ENCODE measurements at regions not wholly inside any gene's neighbourhood (a gene's known extent, or its start where the extent isn't known, plus 50 kb on each side); places are given as distances from the start of the nearest gene placed in this dataset.

DNA sequence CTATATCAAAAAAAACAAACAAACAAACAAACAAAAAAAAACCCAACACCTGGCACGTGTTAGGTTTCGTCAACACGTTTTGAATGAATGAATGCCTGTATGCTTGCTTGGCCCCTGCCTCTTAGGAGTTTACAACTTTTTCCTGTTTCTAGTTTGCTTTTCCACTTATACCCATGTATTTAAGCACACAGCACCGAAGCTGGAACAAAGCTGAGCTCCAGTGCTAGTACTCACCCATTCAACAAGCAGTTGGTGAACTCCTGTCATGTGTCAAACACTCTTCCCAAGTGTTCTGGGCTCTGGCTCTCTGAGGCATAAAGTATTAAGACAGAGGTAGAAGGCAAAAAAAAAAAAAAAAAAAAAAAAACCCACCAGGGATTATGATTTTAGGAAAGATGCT, 599.3 kb downstream of the BUD13 start:
- H3K4me1 ChIP-seq (ENCODE audit: control insufficient read depth, insufficient read depth, low read length) = peaks cover 4% of the 10 kb centered on the region
- no peak overlapping the region for H3K4me3 ChIP-seq (ENCODE audit: low read length in 2 of 2)
- H3K9ac ChIP-seq (ENCODE audit: low read length in 2 of 2) = no peak overlapping the region
- peaks cover 0 to 3% of the 10 kb centered on the region in 2 donors for H3K27me3 ChIP-seq (ENCODE audit: control insufficient read depth in 1 of 2, insufficient read depth in 2 of 2, low read length in 2 of 2)
- no peaks in the 10 kb centered on the region for H3K9me3 ChIP-seq (ENCODE audit: control insufficient read depth in 2 of 2, low read length in 2 of 2)
- no peaks in the 10 kb centered on the region for H3K36me3 ChIP-seq (ENCODE audit: control insufficient read depth in 2 of 2, insufficient read depth in 2 of 2, low read length in 2 of 2)
- H3K27ac ChIP-seq (ENCODE audit: low read length) = no peak overlapping the region

DNA sequence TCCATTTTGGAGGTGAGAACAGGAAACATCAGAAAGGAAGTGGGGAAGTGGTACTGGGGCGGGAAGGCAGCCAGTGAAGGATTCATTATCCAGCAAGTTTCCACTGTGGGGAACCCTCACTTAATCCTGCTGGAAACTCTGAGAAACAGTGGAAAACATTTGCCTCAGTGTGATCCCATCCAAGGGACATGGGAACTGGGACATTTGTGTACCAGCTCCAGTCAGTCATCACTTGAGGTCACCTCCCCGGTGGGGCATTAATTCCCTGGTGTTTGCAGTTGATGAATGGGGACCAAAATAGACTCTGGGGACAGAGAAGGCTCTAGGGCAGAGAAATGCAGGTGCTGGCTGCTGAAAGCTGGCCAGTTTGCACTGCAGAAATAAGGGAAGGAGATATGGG, 599.9 kb downstream of the BUD13 start:
- no peak overlapping the region for H3K27ac ChIP-seq (ENCODE audit: low read length)
- H3K9ac ChIP-seq (ENCODE audit: low read length in 2 of 2) = no peak overlapping the region
- H3K27me3 ChIP-seq (ENCODE audit: control insufficient read depth in 1 of 2, insufficient read depth in 2 of 2, low read length in 2 of 2) = peaks cover 0 to 3% of the 10 kb centered on the region in 2 donors
- no peaks in the 10 kb centered on the region for H3K36me3 ChIP-seq (ENCODE audit: control insufficient read depth in 2 of 2, insufficient read depth in 2 of 2, low read length in 2 of 2)
- no peaks in the 10 kb centered on the region for H3K9me3 ChIP-seq (ENCODE audit: control insufficient read depth in 2 of 2, low read length in 2 of 2)
- peaks cover 4% of the 10 kb centered on the region for H3K4me1 ChIP-seq (ENCODE audit: control insufficient read depth, insufficient read depth, low read length)
- H3K4me3 ChIP-seq (ENCODE audit: low read length in 2 of 2) = no peak overlapping the region

DNA sequence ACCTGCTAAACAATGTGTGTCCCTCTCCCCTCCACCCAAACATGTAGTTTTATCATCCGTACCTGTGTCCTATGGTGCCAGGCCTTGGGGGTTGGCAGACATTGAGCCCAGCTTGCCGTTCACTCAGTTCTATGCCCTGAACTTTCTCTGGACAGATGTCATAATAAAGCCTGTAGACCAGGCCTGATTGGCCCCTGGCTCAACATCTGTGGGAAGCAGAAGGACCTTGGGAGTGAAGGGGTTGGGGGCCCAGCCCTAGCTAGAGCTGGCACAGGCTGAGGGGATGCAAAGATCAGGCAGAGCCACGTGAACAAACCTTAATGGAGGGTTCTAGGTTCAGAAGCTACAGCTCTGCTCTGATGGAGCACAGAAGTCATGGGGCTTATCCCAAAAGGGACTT, 600.6 kb downstream of the BUD13 start:
- Histone ChIP-seq H3K9me3 (ENCODE audit: control insufficient read depth in 2 of 2, low read length in 2 of 2) (no peaks in the 10 kb centered on the region), H3K4me3 (ENCODE audit: low read length in 2 of 2) (no peak overlapping the region), H3K36me3 (ENCODE audit: control insufficient read depth in 2 of 2, insufficient read depth in 2 of 2, low read length in 2 of 2) (no peaks in the 10 kb centered on the region), H3K9ac (ENCODE audit: low read length in 2 of 2) (no peak overlapping the region), H3K27ac (ENCODE audit: low read length) (no peak overlapping the region), H3K27me3 (ENCODE audit: control insufficient read depth in 1 of 2, insufficient read depth in 2 of 2, low read length in 2 of 2) (peaks cover 0 to 3% of the 10 kb centered on the region in 2 donors), H3K4me1 (ENCODE audit: control insufficient read depth, insufficient read depth, low read length) (peaks cover 4% of the 10 kb centered on the region)

DNA sequence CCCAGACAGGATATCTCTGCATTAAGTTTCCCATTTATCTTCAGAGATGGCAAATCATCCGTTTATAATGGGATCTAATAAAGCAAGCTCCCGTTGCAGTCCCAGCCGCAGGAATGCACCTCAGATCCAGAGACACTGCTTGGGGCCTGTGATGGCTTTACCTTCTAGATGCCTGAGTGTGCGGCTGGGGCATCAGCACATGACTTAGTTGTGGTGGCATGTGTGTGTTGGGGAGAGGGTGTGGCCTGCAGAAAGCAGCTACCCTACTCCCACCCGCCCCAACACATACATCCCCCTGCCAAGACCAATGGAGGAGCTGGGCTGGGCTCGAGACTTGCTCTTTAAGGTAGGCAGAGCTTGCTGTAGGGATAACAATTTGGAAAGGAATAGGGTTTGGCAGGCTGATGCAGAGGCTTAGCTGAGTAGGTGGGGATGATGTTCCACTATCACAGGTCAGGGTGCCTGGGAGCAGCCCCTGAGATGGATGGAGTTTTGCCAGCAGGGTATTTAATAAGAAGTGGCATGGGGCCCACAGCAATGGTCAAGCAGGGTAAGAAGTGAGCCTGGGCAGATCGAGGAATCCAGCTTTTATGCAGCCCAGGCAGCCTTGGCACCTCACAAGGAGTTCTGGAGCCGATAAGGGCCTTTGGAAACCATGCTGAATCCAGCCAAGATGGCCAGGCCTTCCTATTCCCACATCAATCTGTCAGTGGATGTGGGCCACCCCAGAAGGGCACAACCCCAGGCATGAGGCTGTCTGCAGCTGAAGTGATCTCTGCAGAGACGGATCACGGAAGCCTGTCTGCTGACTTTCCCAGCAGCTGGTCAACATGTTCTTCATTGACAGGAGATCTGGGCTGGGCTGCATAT, 601.3 kb downstream of the BUD13 start:
- no peak overlapping the region for H3K4me3 ChIP-seq (ENCODE audit: low read length in 2 of 2)
- H3K9me3 ChIP-seq (ENCODE audit: control insufficient read depth in 2 of 2, low read length in 2 of 2) = no peaks in the 10 kb centered on the region
- H3K9ac ChIP-seq (ENCODE audit: low read length in 2 of 2) = no peak overlapping the region
- H3K27ac ChIP-seq (ENCODE audit: low read length) = no peak overlapping the region
- H3K4me1 ChIP-seq (ENCODE audit: control insufficient read depth, insufficient read depth, low read length) = peaks cover 3% of the 10 kb centered on the region
- no peaks in the 10 kb centered on the region for H3K36me3 ChIP-seq (ENCODE audit: control insufficient read depth in 2 of 2, insufficient read depth in 2 of 2, low read length in 2 of 2)
- peaks cover 0 to 3% of the 10 kb centered on the region in 2 donors for H3K27me3 ChIP-seq (ENCODE audit: control insufficient read depth in 1 of 2, insufficient read depth in 2 of 2, low read length in 2 of 2)

DNA sequence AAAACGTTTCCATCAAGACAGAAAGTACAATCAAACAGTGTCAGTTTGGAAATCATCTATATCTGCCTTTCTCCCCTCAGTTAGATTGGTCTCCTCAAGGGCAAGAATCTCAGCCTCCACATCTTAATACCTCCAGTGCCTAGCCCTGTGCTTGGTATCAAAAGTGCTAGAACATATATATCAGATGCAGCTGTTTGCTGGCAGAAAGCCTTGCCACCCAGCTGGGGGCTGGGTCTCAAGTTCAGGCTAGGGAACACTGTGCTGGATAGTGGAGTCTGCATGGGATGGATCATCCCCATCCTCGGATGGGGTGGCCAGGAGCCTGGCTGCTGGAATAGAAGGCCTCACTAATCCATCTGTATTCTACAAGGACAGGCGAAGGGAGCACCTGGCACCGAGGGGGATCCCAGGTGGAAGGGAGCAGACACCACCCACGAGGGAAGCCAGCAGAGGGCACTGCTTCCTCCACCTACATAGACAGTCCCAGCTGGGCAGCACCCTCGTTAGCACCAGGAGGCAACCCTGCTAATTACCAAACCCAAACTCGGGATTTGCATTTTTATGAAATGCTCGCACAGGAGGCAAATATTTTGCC, 602.2 kb downstream of the BUD13 start:
- Histone ChIP-seq H3K27me3 (ENCODE audit: control insufficient read depth in 1 of 2, insufficient read depth in 2 of 2, low read length in 2 of 2) (peaks cover 0 to 3% of the 10 kb centered on the region in 2 donors), H3K9ac (ENCODE audit: low read length in 2 of 2) (no peak overlapping the region), H3K4me1 (ENCODE audit: control insufficient read depth, insufficient read depth, low read length) (no peaks in the 10 kb centered on the region), H3K9me3 (ENCODE audit: control insufficient read depth in 2 of 2, low read length in 2 of 2) (no peaks in the 10 kb centered on the region), H3K36me3 (ENCODE audit: control insufficient read depth in 2 of 2, insufficient read depth in 2 of 2, low read length in 2 of 2) (no peaks in the 10 kb centered on the region), H3K27ac (ENCODE audit: low read length) (no peak overlapping the region), H3K4me3 (ENCODE audit: low read length in 2 of 2) (no peak overlapping the region)

DNA sequence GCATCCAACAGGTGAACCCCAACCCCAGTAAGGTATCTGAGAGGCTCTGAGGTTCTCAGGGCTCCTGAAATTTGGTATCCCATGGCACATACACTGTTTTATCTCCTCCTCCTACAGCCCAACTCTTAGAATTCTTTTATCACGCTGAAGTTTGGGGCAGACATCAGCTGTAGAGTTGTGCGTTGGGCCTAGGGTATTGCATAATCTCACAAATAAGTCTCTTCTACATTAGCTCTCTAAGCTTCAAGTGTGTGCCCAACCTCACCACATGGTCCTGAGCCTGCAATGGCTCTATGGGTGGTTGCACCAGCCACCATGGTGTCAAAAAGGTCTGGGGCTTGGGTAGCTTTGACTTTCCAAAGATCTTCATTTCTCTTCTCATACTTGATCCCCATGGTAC, 603.0 kb downstream of the BUD13 start:
- H3K27ac ChIP-seq (ENCODE audit: low read length) = no peak overlapping the region
- peaks cover 0 to 3% of the 10 kb centered on the region in 2 donors for H3K27me3 ChIP-seq (ENCODE audit: control insufficient read depth in 1 of 2, insufficient read depth in 2 of 2, low read length in 2 of 2)
- no peak overlapping the region for H3K4me3 ChIP-seq (ENCODE audit: low read length in 2 of 2)
- H3K4me1 ChIP-seq (ENCODE audit: control insufficient read depth, insufficient read depth, low read length) = no peaks in the 10 kb centered on the region
- no peaks in the 10 kb centered on the region for H3K9me3 ChIP-seq (ENCODE audit: control insufficient read depth in 2 of 2, low read length in 2 of 2)
- no peak overlapping the region for H3K9ac ChIP-seq (ENCODE audit: low read length in 2 of 2)
- H3K36me3 ChIP-seq (ENCODE audit: control insufficient read depth in 2 of 2, insufficient read depth in 2 of 2, low read length in 2 of 2) = no peaks in the 10 kb centered on the region

DNA sequence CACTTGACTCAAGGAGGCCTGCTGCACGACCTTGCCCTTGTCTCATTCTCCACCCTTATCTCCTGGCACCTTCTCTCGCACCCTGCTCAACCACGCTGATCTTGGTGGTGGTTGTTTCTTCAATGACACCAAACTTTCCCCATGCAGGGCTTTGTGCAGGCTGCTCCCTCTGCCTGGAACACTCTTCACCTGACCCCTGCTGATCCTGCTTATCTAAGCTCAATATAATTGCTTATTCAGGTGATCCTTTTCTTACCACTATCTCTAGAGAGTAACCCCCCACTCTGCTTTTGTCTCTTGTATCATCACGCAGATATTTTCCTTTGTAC, 604.4 kb downstream of the BUD13 start:
- no peak overlapping the region for H3K27ac ChIP-seq (ENCODE audit: low read length)
- H3K36me3 ChIP-seq (ENCODE audit: control insufficient read depth in 2 of 2, insufficient read depth in 2 of 2, low read length in 2 of 2) = no peaks in the 10 kb centered on the region
- H3K4me1 ChIP-seq (ENCODE audit: control insufficient read depth, insufficient read depth, low read length) = no peaks in the 10 kb centered on the region
- no peak overlapping the region for H3K9ac ChIP-seq (ENCODE audit: low read length in 2 of 2)
- no peak overlapping the region for H3K4me3 ChIP-seq (ENCODE audit: low read length in 2 of 2)
- H3K27me3 ChIP-seq (ENCODE audit: control insufficient read depth in 1 of 2, insufficient read depth in 2 of 2, low read length in 2 of 2) = peaks cover 0 to 3% of the 10 kb centered on the region in 2 donors
- no peaks in the 10 kb centered on the region for H3K9me3 ChIP-seq (ENCODE audit: control insufficient read depth in 2 of 2, low read length in 2 of 2)

DNA sequence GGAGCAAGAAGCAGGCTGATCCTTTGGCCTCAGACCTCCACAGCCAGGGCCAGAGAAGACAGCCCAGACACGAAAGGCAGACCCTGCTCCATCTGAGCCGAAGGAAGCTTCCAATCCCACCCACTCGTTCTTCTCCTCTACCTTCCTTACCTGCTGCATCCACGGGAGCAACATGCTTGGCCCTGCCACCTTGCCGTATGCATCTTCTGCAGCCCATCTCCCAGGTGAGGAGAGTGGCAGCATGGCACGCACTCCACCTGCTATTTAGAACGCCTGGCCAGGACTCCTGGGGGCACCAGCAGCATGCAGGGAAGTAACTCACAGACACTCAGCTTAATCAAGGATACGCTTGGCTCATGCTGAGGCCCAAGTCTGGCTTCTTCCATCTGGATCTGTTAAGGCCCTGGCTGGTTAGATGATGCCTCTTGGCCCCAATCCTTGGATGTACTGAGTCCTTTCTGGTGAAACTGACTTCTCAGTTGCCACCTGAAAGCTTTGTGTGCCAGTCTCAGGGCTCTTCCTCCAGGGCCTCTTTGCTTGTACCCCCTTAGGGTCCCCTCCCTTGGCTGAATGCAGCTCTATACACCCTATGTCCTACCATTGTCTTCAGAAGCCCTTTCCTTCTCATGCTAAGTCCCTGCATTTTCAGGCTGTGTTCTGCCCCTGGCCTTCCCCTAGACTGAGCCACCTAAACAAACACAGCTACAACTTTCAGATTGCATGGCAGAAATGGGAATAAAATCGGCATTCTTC, 604.9 kb downstream of the BUD13 start:
- Histone ChIP-seq H3K27ac (ENCODE audit: low read length) (no peak overlapping the region), H3K9ac (ENCODE audit: low read length in 2 of 2) (no peak overlapping the region), H3K9me3 (ENCODE audit: control insufficient read depth in 2 of 2, low read length in 2 of 2) (no peaks in the 10 kb centered on the region), H3K4me3 (ENCODE audit: low read length in 2 of 2) (no peak overlapping the region), H3K36me3 (ENCODE audit: control insufficient read depth in 2 of 2, insufficient read depth in 2 of 2, low read length in 2 of 2) (no peaks in the 10 kb centered on the region), H3K27me3 (ENCODE audit: control insufficient read depth in 1 of 2, insufficient read depth in 2 of 2, low read length in 2 of 2) (peaks cover 0 to 5% of the 10 kb centered on the region in 2 donors), H3K4me1 (ENCODE audit: control insufficient read depth, insufficient read depth, low read length) (no peaks in the 10 kb centered on the region)

DNA sequence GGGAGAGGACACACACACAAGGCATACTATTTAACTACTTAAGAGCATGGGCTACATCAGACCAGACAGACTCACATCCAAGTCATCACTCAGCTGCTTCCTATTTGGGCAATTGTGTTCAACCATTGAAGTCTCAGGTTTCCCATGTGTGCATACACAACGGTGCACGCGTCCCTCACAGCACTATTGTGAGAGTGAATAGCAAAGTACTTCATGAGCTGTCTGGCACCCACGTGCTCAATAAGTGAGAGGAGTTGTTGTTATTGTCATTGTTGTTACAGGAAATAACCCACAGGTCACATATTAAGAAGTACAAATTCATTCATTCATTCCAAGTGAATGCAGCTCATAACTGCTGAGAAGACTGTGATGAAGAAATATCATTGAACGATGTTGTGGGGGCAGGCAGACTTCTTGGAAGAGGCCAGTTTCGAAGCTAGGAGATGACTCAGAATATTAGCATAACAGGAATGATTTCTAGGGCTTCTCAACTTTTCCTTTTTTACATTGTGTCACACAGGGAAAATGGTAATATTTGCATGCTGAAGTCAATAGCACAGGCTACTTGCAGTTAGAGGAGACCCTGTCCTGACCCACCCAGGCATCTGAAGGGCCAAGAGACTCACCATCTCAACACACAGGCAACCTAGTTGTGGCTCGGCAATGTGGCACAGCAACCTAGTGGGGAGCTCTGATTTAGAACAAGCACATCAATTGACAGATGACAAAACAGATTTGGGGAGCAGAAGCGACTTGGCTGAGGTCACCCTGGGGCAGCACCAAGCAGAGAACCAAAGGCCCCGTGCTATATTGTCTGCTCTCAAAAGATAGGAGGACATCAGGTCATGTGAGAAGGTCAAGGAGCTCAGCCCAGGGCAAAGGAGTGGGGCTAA, 606.0 kb downstream of the BUD13 start:
- Histone ChIP-seq H3K27me3 (ENCODE audit: control insufficient read depth in 1 of 2, insufficient read depth in 2 of 2, low read length in 2 of 2) (peaks cover 0 to 7% of the 10 kb centered on the region in 2 donors), H3K9me3 (ENCODE audit: control insufficient read depth in 2 of 2, low read length in 2 of 2) (no peaks in the 10 kb centered on the region), H3K4me3 (ENCODE audit: low read length in 2 of 2) (no peak overlapping the region), H3K9ac (ENCODE audit: low read length in 2 of 2) (no peak overlapping the region), H3K4me1 (ENCODE audit: control insufficient read depth, insufficient read depth, low read length) (no peaks in the 10 kb centered on the region), H3K27ac (ENCODE audit: low read length) (no peak overlapping the region), H3K36me3 (ENCODE audit: control insufficient read depth in 2 of 2, insufficient read depth in 2 of 2, low read length in 2 of 2) (no peaks in the 10 kb centered on the region)

DNA sequence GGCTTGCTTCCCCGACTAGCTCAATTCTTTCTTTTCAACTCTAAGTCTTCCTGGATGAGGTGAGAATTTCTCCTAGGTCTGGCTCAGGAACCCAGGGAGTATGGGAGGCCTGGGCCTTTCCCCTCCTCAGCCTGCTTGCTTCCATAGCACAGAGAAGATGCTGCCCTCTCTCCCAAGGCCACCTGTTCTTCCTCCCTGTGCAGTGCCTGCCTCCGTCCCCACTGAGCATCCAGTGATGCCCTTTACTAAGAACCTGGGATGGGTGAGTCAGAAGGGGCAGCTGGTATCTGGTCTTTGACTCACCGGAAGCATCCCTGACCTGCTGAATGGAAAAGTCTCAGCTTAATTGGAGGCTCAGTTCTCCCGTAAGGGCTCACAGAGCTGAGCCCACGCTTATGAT, 607.9 kb downstream of the BUD13 start:
- peaks cover 0 to 7% of the 10 kb centered on the region in 2 donors for H3K27me3 ChIP-seq (ENCODE audit: control insufficient read depth in 1 of 2, insufficient read depth in 2 of 2, low read length in 2 of 2)
- H3K27ac ChIP-seq (ENCODE audit: low read length) = no peak overlapping the region
- H3K36me3 ChIP-seq (ENCODE audit: control insufficient read depth in 2 of 2, insufficient read depth in 2 of 2, low read length in 2 of 2) = no peaks in the 10 kb centered on the region
- no peak overlapping the region for H3K9ac ChIP-seq (ENCODE audit: low read length in 2 of 2)
- H3K4me1 ChIP-seq (ENCODE audit: control insufficient read depth, insufficient read depth, low read length) = no peaks in the 10 kb centered on the region
- no peak overlapping the region for H3K4me3 ChIP-seq (ENCODE audit: low read length in 2 of 2)
- no peaks in the 10 kb centered on the region for H3K9me3 ChIP-seq (ENCODE audit: control insufficient read depth in 2 of 2, low read length in 2 of 2)

All from stomach smooth muscle (tissue), 2 donors.